Fibroblast of mammary gland (primary cell): ENCODE measurements at regions not wholly inside any gene's neighbourhood (a gene's known extent, or its start where the extent isn't known, plus 50 kb on each side); places are given as distances from the start of the nearest gene placed in this dataset.

ENCODE experiments used
- DNase-seq: peaks from one replicate; pipeline ENCODE4 v3.0.0-alpha.2; 2010; ENCODE audit warnings: low read depth
- H3K4me3 ChIP-seq: 2 replicates; pipeline ENCODE4 v1.5.1; 2011; ENCODE audit warnings: low read depth, mild to moderate bottlenecking, low read length, moderate library complexity; ENCODE audit not compliant: control insufficient read depth
- TF ChIP-seq, protein P1 (sequence below): conservative IDR thresholded peaks from 2 replicates; pipeline ENCODE4 v1.5.1; 2011; ENCODE audit warnings: low read depth, low read length, inconsistent platforms; ENCODE audit not compliant: control insufficient read depth, insufficient read depth

DNA sequence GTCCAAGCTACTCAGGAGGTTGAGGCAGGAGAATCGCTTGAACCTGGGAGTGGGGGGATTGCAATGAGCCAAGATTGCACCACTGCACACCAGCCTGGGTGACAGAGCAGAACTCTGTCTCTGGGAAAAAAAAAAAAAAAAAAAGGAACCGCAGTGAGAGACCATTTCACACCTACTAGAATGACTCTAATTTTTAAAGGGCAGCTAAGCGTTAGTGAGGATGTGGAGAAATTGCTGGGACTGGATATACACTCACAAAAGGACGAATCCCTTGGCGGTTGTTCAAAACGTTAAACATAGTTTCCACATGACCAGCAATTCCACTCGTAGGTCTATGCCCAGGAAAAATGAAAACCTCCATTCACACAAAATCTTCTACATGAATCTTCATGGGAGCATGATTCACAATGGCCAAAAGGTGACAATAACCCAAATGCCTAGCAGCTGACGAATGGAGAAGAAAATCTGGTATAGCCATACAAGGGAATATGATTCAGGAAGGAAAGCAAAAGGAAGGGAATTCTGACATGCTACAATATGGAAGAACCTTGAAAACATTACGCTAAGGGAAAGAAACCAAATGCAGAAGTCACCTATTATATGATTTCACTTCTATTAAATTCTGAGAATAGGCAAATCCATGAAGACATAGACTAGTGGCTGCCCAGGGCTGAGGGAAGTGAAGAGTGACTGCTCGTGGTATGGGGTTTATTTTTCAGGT lies 127.0 kb downstream of the CHSY1 start:
- TF ChIP-seq, protein P1, sequence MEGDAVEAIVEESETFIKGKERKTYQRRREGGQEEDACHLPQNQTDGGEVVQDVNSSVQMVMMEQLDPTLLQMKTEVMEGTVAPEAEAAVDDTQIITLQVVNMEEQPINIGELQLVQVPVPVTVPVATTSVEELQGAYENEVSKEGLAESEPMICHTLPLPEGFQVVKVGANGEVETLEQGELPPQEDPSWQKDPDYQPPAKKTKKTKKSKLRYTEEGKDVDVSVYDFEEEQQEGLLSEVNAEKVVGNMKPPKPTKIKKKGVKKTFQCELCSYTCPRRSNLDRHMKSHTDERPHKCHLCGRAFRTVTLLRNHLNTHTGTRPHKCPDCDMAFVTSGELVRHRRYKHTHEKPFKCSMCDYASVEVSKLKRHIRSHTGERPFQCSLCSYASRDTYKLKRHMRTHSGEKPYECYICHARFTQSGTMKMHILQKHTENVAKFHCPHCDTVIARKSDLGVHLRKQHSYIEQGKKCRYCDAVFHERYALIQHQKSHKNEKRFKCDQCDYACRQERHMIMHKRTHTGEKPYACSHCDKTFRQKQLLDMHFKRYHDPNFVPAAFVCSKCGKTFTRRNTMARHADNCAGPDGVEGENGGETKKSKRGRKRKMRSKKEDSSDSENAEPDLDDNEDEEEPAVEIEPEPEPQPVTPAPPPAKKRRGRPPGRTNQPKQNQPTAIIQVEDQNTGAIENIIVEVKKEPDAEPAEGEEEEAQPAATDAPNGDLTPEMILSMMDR, result no peak
- H3K4me3 ChIP-seq, result no peak overlapping the region
- peak; percentile 96 for DNase-seq

DNA sequence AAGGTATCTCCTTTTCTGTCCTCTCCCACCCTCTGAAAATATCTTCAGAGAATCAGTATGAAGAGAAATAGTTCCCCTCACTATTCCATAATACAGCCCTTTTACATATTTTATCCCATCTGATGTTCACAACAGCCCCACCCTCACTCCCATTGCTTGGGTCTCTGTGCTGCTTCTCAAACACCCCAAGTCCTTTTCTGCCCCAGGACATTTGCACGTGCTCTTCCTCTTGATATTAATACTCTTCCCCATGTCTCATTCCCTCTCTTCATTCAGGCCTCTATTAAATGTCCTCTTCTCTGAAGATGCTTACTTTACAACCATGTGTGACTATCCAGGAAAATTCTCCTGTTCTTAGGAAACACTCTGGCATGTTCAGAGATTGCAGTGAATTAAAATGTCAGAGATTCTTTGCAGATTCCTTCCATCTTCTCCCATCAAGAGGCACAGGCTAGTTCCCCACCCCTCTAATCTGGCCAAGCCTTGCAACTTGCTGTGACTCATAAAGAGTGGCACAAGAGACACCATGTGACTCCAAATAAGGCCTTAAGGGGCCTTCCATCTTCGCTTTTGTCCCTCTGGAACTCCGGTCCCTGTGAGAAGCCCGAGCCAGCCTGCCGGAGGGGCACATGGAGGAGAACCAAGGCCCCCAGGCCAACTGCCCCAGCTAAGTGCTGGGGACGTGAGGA lies 128.5 kb downstream of the CHSY1 start:
- H3K4me3 ChIP-seq, result no peak overlapping the region
- DNase-seq, result peak; percentile 41
- TF ChIP-seq, protein P1, result no peak

DNA sequence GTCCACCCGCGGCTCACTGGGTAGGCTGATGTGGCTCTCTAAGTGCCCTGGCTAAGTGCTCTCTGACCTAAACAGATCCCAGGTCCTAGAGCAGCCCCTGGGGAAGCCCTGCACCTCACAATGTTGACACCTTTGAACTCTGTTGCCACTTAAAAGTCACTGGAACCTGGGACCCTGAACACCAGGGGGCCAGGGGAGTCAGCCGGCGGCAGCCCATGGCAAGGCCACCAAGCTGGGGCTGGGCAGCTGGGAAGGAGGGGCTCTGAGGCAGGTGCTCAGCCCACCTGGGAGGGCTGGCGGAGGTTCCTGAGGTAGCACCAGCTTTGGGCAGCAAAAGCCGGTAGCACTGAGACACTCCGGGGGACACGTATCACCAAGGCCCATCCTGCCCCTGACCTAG lies 129.0 kb downstream of the CHSY1 start:
- TF ChIP-seq, protein P1, result no peak
- no peak for DNase-seq
- no peak overlapping the region for H3K4me3 ChIP-seq

DNA sequence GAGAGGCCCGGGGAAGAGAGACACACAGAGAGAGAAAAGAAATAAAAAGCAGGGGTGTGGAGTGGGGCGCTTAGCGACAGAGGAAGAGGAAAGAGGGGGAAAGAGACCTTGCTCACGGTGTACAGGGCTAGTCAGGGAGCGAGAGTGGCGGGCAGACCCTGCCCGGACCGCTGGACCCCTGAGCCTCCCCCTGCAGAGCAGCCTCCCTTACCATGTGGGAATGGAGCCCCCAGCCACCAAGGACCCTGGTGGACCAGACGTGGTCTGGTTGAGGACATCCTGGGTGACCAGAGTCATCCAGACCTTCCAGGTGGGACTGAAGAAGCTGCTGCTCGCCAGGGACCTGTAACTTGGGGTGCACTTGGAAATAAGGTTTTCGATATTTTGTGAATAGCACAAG lies 129.6 kb downstream of the CHSY1 start:
- no peak overlapping the region for H3K4me3 ChIP-seq
- DNase-seq, result no peak
- TF ChIP-seq, protein P1, result no peak

DNA sequence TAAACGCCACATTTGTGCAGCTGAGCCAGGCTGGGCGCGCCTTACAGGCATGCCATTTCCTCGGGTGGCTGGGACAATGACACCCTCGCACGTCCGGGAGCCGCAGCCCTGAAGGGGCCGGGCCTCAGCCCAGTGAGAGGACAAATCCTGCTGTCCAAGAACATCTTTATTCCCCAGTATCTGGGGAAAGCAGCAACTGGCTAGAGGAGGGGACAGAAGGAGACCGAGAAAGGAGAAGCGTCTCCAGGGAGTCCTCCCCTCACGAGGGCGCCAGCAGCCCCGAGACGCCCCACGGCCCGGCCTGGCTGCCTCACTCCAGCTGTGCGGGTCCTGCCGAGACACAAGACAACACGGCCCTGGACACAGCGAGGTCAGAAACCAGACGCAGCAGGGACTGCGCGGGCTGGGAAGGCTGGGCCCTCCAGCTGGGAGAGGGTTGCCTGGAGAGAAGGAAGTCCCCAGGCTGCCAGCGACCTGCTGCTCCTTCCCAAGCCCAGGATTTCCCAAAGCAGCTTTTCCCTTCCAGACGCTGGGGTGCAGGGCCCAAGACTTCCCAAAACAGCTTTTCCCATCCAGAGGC lies 130.2 kb downstream of the CHSY1 start:
- H3K4me3 ChIP-seq, result no peak overlapping the region

DNA sequence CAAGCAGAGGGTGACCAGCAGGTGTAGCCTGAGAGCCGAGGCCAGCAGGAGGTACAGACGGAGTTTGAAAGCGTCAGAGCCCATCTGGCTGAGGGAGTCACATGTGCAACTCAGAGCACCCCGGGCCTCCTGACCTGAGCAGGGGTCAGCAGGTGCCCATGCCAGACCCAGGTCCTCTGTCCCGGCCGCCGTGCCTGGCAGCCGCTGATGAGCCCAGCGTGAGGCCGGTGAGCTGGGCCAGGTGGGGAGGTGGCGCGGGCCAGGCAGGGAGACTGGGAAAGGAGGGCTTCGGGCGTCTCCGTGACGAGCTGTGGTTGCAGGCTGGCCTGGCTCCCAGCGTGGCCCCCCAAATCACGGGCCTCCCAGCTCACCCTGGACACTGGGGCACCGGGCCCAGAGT lies 130.9 kb downstream of the CHSY1 start:
- TF ChIP-seq, protein P1, result no peak
- DNase-seq, result no peak
- H3K4me3 ChIP-seq, result no peak overlapping the region

More for the DNA sequence above, 130.2 kb downstream of the CHSY1 start:
- peak; percentile 57 for DNase-seq
- TF ChIP-seq, protein P1, result peak; percentile 13
